ENCODE measurements at regions not wholly inside any gene's neighbourhood (a gene's known extent, or its start where the extent isn't known, plus 50 kb on each side); places are given as distances from the start of the nearest gene placed in this dataset.

- intact Hi-C loops (cut with micrococcal nuclease) = loop anchor here in 1 of 2 donors (10.0 kb wide), 1 partner anchor 474 kb away; the partner anchor contains the start of gene EPHA4
- Mint-ChIP-seq H3K36me3 (no peaks in the 10 kb centered on the region), H3K4me3 (no peak overlapping the region), H3K9me3 (peaks cover 0 to 3% (median 0%) of the 10 kb centered on the region in 11 donors), H3K27ac (no peak overlapping the region), H3K27me3 (peaks cover 0 to 7% (median 2%) of the 10 kb centered on the region in 5 donors), H3K4me1 (peaks cover 0 to 7% (median 0%) of the 10 kb centered on the region in 7 donors)
- H3K36me3 ChIP-seq (ENCODE audit: control insufficient read depth in 2 of 3, insufficient read depth in 3 of 3, low read length in 3 of 3) = no peaks in the 10 kb centered on the region
- no peaks in the 10 kb centered on the region for H3K9me3 ChIP-seq (ENCODE audit: control insufficient read depth in 2 of 3, low read length in 3 of 3)
- ATAC-seq (no peak), DNase-seq (no peak)
- no peak overlapping the region for H3K4me3 ChIP-seq (ENCODE audit: low read length)
- no peaks in the 10 kb centered on the region for H3K27me3 ChIP-seq (ENCODE audit: control insufficient read depth in 2 of 2, insufficient read depth in 2 of 2, low read length in 2 of 2)
- H3K27ac ChIP-seq (ENCODE audit: low read depth, low read length) = no peak overlapping the region
- POLR2A ChIA-PET = no interaction called here
- CTCF ChIA-PET = no interaction called here
- H3K4me1 ChIP-seq (ENCODE audit: control insufficient read depth in 2 of 2, insufficient read depth in 2 of 2, low read length in 2 of 2) = no peaks in the 10 kb centered on the region
Observed at GRCh38 chr2:221100467-221101089, 471.5 kb downstream of the EPHA4 start.

GRCh38 chr2:221102896-221103688, 469.0 kb downstream of the EPHA4 start:
- H3K27ac Mint-ChIP-seq = no peak overlapping the region
- no peak for DNase-seq
- POLR2A ChIA-PET = interaction anchor here (0.6 kb wide), 1 partner anchor 165 kb away, joined by 6 read pairs; no protein-coding TSS in a partner anchor
- H3K27ac ChIP-seq (ENCODE audit: low read depth, low read length) = no peak overlapping the region
- intact Hi-C loops (cut with micrococcal nuclease) = loop anchor here in 1 of 2 donors (10.0 kb wide), 1 partner anchor 472 kb away; the partner anchor contains the start of gene EPHA4
- H3K36me3 ChIP-seq (ENCODE audit: control insufficient read depth in 2 of 3, insufficient read depth in 3 of 3, low read length in 3 of 3) = no peaks in the 10 kb centered on the region
- H3K4me1 ChIP-seq (ENCODE audit: control insufficient read depth in 2 of 2, insufficient read depth in 2 of 2, low read length in 2 of 2) = no peaks in the 10 kb centered on the region
- no peaks in the 10 kb centered on the region for H3K9me3 ChIP-seq (ENCODE audit: control insufficient read depth in 2 of 3, low read length in 3 of 3)
- H3K4me3 Mint-ChIP-seq = no peak overlapping the region
- H3K27me3 ChIP-seq (ENCODE audit: control insufficient read depth in 2 of 2, insufficient read depth in 2 of 2, low read length in 2 of 2) = no peaks in the 10 kb centered on the region
- H3K4me1 Mint-ChIP-seq = peaks cover 0 to 7% (median 0%) of the 10 kb centered on the region in 7 donors
- no peaks in the 10 kb centered on the region for H3K36me3 Mint-ChIP-seq
- no peak overlapping the region for H3K4me3 ChIP-seq (ENCODE audit: low read length)
- peaks cover 0 to 8% (median 0%) of the 10 kb centered on the region in 11 donors for H3K9me3 Mint-ChIP-seq
- H3K27me3 Mint-ChIP-seq = peaks cover 2 to 11% (median 5%) of the 10 kb centered on the region in 5 donors
- no peak for ATAC-seq
- CTCF ChIA-PET = no interaction called here

GRCh38 chr2:221103930-221104329, 468.2 kb downstream of the EPHA4 start:
- H3K27ac Mint-ChIP-seq = no peak overlapping the region

GRCh38 chr2:221104361-221104811, 467.7 kb downstream of the EPHA4 start:
- ChIA-PET CTCF (no interaction called here), POLR2A (no interaction called here)
- intact Hi-C loops (cut with micrococcal nuclease) = loop anchor here in 1 of 2 donors (10.0 kb wide), 1 partner anchor 470 kb away; the partner anchor contains the start of gene EPHA4
- Histone ChIP-seq H3K9me3 (ENCODE audit: control insufficient read depth in 2 of 3, low read length in 3 of 3) (no peaks in the 10 kb centered on the region), H3K4me3 (ENCODE audit: low read length) (no peak overlapping the region), H3K27ac (ENCODE audit: low read depth, low read length) (no peak overlapping the region), H3K4me1 (ENCODE audit: control insufficient read depth in 2 of 2, insufficient read depth in 2 of 2, low read length in 2 of 2) (no peaks in the 10 kb centered on the region), H3K27me3 (ENCODE audit: control insufficient read depth in 2 of 2, insufficient read depth in 2 of 2, low read length in 2 of 2) (no peaks in the 10 kb centered on the region), H3K36me3 (ENCODE audit: control insufficient read depth in 2 of 3, insufficient read depth in 3 of 3, low read length in 3 of 3) (no peaks in the 10 kb centered on the region)
- no peak for DNase-seq
- no peak overlapping the region for H3K27ac Mint-ChIP-seq
- peaks cover 0 to 13% (median 5%) of the 10 kb centered on the region in 5 donors for H3K27me3 Mint-ChIP-seq
- H3K36me3 Mint-ChIP-seq = no peaks in the 10 kb centered on the region
- ATAC-seq = no peak
- peaks cover 0 to 7% (median 0%) of the 10 kb centered on the region in 7 donors for H3K4me1 Mint-ChIP-seq
- H3K4me3 Mint-ChIP-seq = no peak overlapping the region
- peaks cover 0 to 8% (median 0%) of the 10 kb centered on the region in 11 donors for H3K9me3 Mint-ChIP-seq

More at GRCh38 chr2:221103930-221104329, 468.2 kb downstream of the EPHA4 start:
- intact Hi-C loops (cut with micrococcal nuclease) = loop anchor here in 1 of 2 donors (10.0 kb wide), 1 partner anchor 471 kb away; the partner anchor contains the start of gene EPHA4
- CTCF ChIA-PET = no interaction called here
- DNase-seq = no peak
- no peak overlapping the region for H3K4me3 Mint-ChIP-seq
- peaks cover 0 to 8% (median 0%) of the 10 kb centered on the region in 11 donors for H3K9me3 Mint-ChIP-seq
- H3K27me3 Mint-ChIP-seq = peaks cover 0 to 12% (median 5%) of the 10 kb centered on the region in 5 donors
- H3K36me3 ChIP-seq (ENCODE audit: control insufficient read depth in 2 of 3, insufficient read depth in 3 of 3, low read length in 3 of 3) = no peaks in the 10 kb centered on the region
- H3K4me1 Mint-ChIP-seq = peaks cover 0 to 7% (median 0%) of the 10 kb centered on the region in 7 donors
- no peak overlapping the region for H3K4me3 ChIP-seq (ENCODE audit: low read length)
- no peaks in the 10 kb centered on the region for H3K36me3 Mint-ChIP-seq
- H3K4me1 ChIP-seq (ENCODE audit: control insufficient read depth in 2 of 2, insufficient read depth in 2 of 2, low read length in 2 of 2) = no peaks in the 10 kb centered on the region
- no peak overlapping the region for H3K27ac ChIP-seq (ENCODE audit: low read depth, low read length)
- POLR2A ChIA-PET = no interaction called here
- H3K27me3 ChIP-seq (ENCODE audit: control insufficient read depth in 2 of 2, insufficient read depth in 2 of 2, low read length in 2 of 2) = no peaks in the 10 kb centered on the region
- ATAC-seq = no peak
- no peaks in the 10 kb centered on the region for H3K9me3 ChIP-seq (ENCODE audit: control insufficient read depth in 2 of 3, low read length in 3 of 3)

GRCh38 chr2:221106241-221106640, 465.9 kb downstream of the EPHA4 start:
- Mint-ChIP-seq H3K4me3 (no peak overlapping the region), H3K27me3 (peaks cover 0 to 13% (median 5%) of the 10 kb centered on the region in 5 donors), H3K4me1 (peaks cover 0 to 7% (median 0%) of the 10 kb centered on the region in 7 donors), H3K27ac (no peak overlapping the region), H3K9me3 (peaks cover 0 to 8% (median 0%) of the 10 kb centered on the region in 11 donors), H3K36me3 (no peaks in the 10 kb centered on the region)
- H3K4me1 ChIP-seq (ENCODE audit: control insufficient read depth in 2 of 2, insufficient read depth in 2 of 2, low read length in 2 of 2) = no peaks in the 10 kb centered on the region
- no peak overlapping the region for H3K4me3 ChIP-seq (ENCODE audit: low read length)
- DNase-seq = no peak
- intact Hi-C loops (cut with micrococcal nuclease) = loop anchor here in 1 of 2 donors (10.0 kb wide), 1 partner anchor 469 kb away; the partner anchor contains the start of gene EPHA4
- no peak for ATAC-seq
- no peaks in the 10 kb centered on the region for H3K9me3 ChIP-seq (ENCODE audit: control insufficient read depth in 2 of 3, low read length in 3 of 3)
- ChIA-PET POLR2A (no interaction called here), CTCF (no interaction called here)
- H3K27ac ChIP-seq (ENCODE audit: low read depth, low read length) = no peak overlapping the region
- H3K36me3 ChIP-seq (ENCODE audit: control insufficient read depth in 2 of 3, insufficient read depth in 3 of 3, low read length in 3 of 3) = no peaks in the 10 kb centered on the region
- H3K27me3 ChIP-seq (ENCODE audit: control insufficient read depth in 2 of 2, insufficient read depth in 2 of 2, low read length in 2 of 2) = no peaks in the 10 kb centered on the region

GRCh38 chr2:221107424-221107823, 464.7 kb downstream of the EPHA4 start:
- ChIA-PET CTCF (no interaction called here), POLR2A (no interaction called here)
- peaks cover 0 to 13% (median 5%) of the 10 kb centered on the region in 5 donors for H3K27me3 Mint-ChIP-seq
- H3K4me3 ChIP-seq (ENCODE audit: low read length) = no peak overlapping the region
- H3K27ac Mint-ChIP-seq = no peak overlapping the region
- H3K27ac ChIP-seq (ENCODE audit: low read depth, low read length) = no peak overlapping the region
- H3K9me3 Mint-ChIP-seq = peaks cover 0 to 8% (median 0%) of the 10 kb centered on the region in 11 donors
- H3K36me3 Mint-ChIP-seq = no peaks in the 10 kb centered on the region
- ATAC-seq (no peak), DNase-seq (no peak)
- intact Hi-C loops (cut with micrococcal nuclease) = loop anchor here in 1 of 2 donors (10.0 kb wide), 1 partner anchor 467 kb away; the partner anchor contains the start of gene EPHA4
- H3K36me3 ChIP-seq (ENCODE audit: control insufficient read depth in 2 of 3, insufficient read depth in 3 of 3, low read length in 3 of 3) = no peaks in the 10 kb centered on the region
- no peaks in the 10 kb centered on the region for H3K9me3 ChIP-seq (ENCODE audit: control insufficient read depth in 2 of 3, low read length in 3 of 3)
- no peaks in the 10 kb centered on the region for H3K4me1 ChIP-seq (ENCODE audit: control insufficient read depth in 2 of 2, insufficient read depth in 2 of 2, low read length in 2 of 2)
- no peaks in the 10 kb centered on the region for H3K27me3 ChIP-seq (ENCODE audit: control insufficient read depth in 2 of 2, insufficient read depth in 2 of 2, low read length in 2 of 2)
- H3K4me3 Mint-ChIP-seq = no peak overlapping the region
- H3K4me1 Mint-ChIP-seq = peaks cover 0 to 7% (median 0%) of the 10 kb centered on the region in 7 donors
